Peyer's patch (tissue), 4 donors: ENCODE measurements at regions not wholly inside any gene's neighbourhood (a gene's known extent, or its start where the extent isn't known, plus 50 kb on each side); places are given as distances from the start of the nearest gene placed in this dataset.
A peak's percentile ranks its signal among the peaks of the same experiment; 100 is the strongest.

Source experiments
- CTCF ChIP-seq, 6 experiments: fragments of 450-650 bp in 4 of 6; fragments of 200-600 bp in 2 of 6; sonication (generic) in 1 of 6; IDR thresholded peaks; one replicate each; pipeline ENCODE4 v1.5.1; 2017 to 2019; ENCODE audit warnings: antibody characterized with exemption in 6 of 6, mild to moderate bottlenecking in 3 of 6, moderate library complexity in 1 of 6
- POLR2A ChIP-seq, 2 donors: fragments of 450-650 bp; IDR thresholded peaks; one replicate each; pipeline ENCODE4 v1.5.1; 2017; ENCODE audit warnings: antibody characterized with exemption in 2 of 2, mild to moderate bottlenecking in 2 of 2, moderate library complexity in 2 of 2

DNA sequence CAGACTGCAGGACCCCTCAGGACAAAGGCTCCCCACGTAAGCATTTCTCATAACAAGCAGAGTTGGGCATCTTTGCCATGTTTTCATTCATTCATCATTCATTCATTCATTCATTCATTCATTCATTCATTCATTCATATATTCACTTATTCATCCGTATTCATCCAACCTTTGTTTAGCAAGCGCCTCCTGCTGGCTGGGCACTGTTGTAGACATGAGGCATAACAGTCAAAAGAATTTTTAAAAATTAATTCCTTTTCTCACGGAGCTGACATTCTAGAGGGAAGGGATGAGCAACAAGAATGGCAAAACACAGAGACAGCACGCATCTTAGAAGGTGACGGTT, 351.7 kb upstream of the TNRC6C start:
- peak in 2 of 6 experiments; percentile 17 to 25 for TF ChIP-seq CTCF (IDR thresholded peaks at IDR 0.05)
- TF ChIP-seq POLR2A (IDR thresholded peaks at IDR 0.05): no peak
